NCI-H69 (cell line): ENCODE measurements at regions not wholly inside any gene's neighbourhood (a gene's known extent, or its start where the extent isn't known, plus 50 kb on each side); places are given as distances from the start of the nearest gene placed in this dataset.
"Not testable (repeated sequence)": the region's sequence is repeated elsewhere in the genome, so short reads cannot be mapped to it uniquely, and the experiment has no call there.

Source experiments
- DNase-seq: peaks from one replicate; lab custom pipeline; 2025; lab: John Stamatoyannopoulos, UW

GRCh38 chr2:125364984-125365265 is 1291.0 kb upstream of the GYPC start:
- no peak for DNase-seq

DNA sequence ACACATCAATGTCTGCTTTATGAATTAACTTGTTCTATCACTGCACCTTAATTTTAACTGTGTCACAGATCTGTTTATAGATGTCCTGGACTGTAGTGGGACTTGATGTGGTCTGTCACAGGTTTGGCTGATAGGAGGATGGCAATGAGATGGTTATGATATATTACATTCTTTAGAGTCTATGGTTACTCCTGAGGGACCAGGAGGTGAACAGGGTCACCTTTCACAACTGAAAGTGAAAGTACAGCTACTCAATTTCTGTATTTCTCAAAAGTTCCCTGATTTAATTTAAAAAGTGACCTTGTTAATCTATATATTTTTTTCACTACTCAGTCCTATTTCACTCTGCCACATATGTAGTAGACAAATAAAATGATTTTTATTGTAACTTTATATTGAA is 1284.1 kb upstream of the GYPC start:
- DNase-seq = no peak

- DNase-seq = no peak
These were observed 1282.7 kb upstream of the GYPC start for GRCh38 chr2:125373293-125373692.

GRCh38 chr2:125386074-125386473 is 1269.9 kb upstream of the GYPC start:
- no peak for DNase-seq

DNA sequence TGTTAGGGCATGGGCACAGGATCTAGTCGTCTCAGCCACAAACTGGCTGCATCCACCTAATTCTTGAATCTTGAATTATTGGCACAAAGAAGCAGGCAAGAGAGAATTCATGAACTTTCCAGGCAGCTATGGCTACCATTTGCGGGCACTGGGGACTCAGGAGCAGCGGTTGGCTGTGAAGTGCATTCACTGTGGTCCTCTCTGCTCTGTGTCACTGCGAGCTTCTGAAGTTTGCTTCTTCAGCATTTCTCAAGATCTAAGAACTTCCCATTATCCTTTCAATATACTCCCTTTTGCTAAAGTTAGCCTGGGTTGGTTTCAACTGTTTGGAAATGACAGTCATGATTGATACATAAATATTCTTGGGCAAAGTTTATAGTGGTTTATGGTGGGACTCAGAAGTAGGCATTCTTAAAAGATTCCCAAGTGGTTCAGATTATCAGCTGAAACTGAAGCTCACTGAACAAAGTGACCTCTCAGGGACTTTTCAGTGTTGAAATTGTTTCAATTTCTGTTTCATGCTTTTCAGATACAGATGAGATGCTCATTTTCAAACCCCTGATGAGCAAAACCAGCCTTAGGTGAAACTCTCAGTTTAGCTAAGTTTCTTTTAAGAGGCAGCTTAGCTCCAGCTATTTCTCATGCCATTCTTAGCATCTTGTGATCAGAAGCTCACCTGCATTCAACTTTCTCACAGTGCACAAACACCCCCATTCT is 1258.3 kb upstream of the GYPC start:
- no peak for DNase-seq

- DNase-seq = no peak
These were observed 1257.0 kb upstream of the GYPC start for GRCh38 chr2:125398738-125399524.

DNA sequence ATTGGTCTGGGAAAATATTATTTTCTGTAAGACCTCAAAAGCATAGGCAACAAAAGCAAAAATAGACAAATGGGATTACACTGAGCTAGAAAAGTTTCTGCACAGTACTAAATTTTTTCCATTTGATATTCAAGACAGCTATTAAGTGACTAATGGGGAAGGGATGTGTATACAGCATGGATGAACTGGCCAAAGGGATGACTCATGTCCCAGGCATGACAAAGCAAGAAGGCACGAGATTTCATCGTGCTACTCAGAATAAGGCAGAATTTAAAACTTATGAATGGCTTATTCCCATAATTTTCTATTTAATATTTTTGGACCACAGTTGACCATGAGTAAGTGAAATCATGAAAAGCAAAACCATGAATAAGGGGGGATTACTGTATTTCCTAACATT is 1250.1 kb upstream of the GYPC start:
- DNase-seq = no peak

- DNase-seq = no peak
These were observed 1247.0 kb upstream of the GYPC start for GRCh38 chr2:125408874-125409538.

GRCh38 chr2:125418483-125418882 is 1237.5 kb upstream of the GYPC start:
- DNase-seq = no peak

- not testable (repeated sequence) for DNase-seq
These were observed 1233.7 kb upstream of the GYPC start for GRCh38 chr2:125422198-125422770.

GRCh38 chr2:125424266-125424785 is 1231.6 kb upstream of the GYPC start:
- DNase-seq = no peak

GRCh38 chr2:125427721-125428315 is 1228.1 kb upstream of the GYPC start:
- DNase-seq = no peak

GRCh38 chr2:125444106-125444505 is 1211.9 kb upstream of the GYPC start:
- no peak for DNase-seq

DNA sequence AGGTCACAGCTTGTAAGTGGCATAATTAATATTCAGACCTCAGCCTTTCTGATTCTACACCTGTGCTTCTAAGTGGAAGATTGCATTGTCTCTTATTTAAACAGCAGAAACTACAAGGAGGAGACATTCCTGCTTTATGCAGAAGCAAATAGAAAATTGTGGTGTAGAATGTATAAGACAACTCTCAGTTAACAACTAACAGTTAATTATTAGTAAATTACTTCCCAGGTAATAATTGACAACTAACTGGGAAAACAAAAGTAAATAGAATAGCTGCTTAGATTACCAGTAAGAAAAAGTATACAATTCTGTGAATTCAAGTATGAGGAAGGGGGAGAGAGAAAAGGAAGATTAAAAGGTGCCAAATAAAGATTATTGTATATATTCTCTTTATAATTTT is 1210.5 kb upstream of the GYPC start:
- DNase-seq = no peak

DNA sequence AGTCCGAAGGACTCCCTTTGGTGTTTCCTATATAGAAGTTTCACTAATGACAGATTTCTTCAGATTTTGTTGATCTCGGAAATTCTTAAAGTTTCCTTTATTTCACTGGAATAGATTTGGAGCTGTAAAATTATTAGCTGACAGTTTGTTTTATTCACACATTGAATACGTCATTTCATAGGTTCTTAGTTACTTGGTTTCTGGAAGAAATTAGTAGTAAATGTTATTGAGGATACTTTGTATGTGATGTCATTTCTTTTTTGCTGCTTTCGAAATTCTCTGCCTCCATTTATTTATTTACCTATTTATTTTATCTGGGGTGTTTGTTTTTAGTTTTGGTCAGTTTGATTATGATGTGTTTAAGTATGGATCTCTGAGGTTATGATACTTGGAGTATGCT is 1205.9 kb upstream of the GYPC start:
- DNase-seq = no peak

- no peak for DNase-seq
These were observed 1200.8 kb upstream of the GYPC start for GRCh38 chr2:125455110-125455509.

GRCh38 chr2:125456693-125457363 is 1199.1 kb upstream of the GYPC start:
- no peak for DNase-seq

DNA sequence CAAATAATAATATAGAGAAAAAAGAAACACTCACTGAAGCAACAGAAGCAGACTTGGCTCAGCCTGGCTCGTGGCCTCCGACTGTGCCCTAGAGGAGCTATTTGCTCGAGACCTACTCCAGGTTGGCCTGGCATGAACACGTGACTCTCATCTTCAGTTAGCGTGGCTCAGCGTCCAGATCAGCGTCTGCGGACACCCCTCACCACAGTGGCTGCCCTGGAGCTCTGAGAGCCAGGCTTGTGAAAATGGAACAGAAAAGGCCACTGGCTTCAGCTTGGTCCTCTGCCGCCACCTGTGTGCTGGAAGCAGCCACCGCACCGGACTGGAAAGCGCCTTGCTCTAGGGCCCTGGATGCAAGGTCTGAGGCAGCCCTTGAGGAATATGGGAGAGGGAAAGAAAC is 1184.0 kb upstream of the GYPC start:
- no peak for DNase-seq

GRCh38 chr2:125479143-125479636 is 1176.8 kb upstream of the GYPC start:
- DNase-seq = no peak

GRCh38 chr2:125490308-125490707 is 1165.7 kb upstream of the GYPC start:
- DNase-seq = no peak

DNA sequence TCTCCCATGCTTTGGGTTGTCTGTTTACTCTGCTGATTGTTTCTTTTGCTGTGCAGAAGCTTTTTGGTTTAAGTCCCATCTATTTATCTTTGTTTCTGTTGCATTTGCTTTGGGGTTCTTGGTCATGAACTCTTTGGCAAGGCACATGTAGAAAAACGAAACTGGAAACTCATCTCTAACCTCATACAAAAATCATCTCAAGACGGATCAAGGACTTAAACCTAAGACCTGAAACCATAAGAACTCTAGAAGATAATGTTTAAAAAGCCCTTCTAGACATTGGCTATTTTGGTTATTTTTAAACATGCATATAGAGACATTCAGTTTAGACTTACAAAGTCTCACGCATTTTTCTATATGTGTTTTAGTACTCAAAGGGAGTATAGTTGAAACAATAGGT is 1164.3 kb upstream of the GYPC start:
- no peak for DNase-seq

- DNase-seq = no peak
These were observed 1143.6 kb upstream of the GYPC start for GRCh38 chr2:125512313-125512712.
